Endodermal cell (in vitro differentiated cells): ENCODE measurements at regions not wholly inside any gene's neighbourhood (a gene's known extent, or its start where the extent isn't known, plus 50 kb on each side); places are given as distances from the start of the nearest gene placed in this dataset.
"Not testable (repeated sequence)": the region's sequence is repeated elsewhere in the genome, so short reads cannot be mapped to it uniquely, and the experiment has no call there.

Experiments used
- DNase-seq: peaks from one replicate; pipeline ENCODE4 v3.0.0-alpha.2; 2017
- H3K27ac ChIP-seq: 2 replicates; pipeline ENCODE4 v1.5.1; 2013; ENCODE audit warnings: mild to moderate bottlenecking, low read depth, low read length, moderate library complexity
- H3K27me3 ChIP-seq: 2 replicates; pipeline ENCODE4 v1.6.1; 2013; ENCODE audit warnings: mild to moderate bottlenecking, low read length, moderate library complexity; ENCODE audit not compliant: insufficient read depth, control insufficient read depth, poor library complexity, severe bottlenecking
- H3K36me3 ChIP-seq: 2 replicates; pipeline ENCODE4 v1.7.0; 2013; ENCODE audit warnings: mild to moderate bottlenecking, low read length, moderate library complexity; ENCODE audit not compliant: control insufficient read depth, insufficient read depth
- H3K4me1 ChIP-seq: one replicate; pipeline ENCODE4 v1.7.0; 2013; ENCODE audit warnings: low read length; ENCODE audit not compliant: control insufficient read depth, insufficient read depth
- H3K4me3 ChIP-seq: 2 replicates; pipeline ENCODE4 v1.5.1; 2013; ENCODE audit warnings: mild to moderate bottlenecking, low read length, moderate library complexity
- H3K9ac ChIP-seq: 2 replicates; pipeline ENCODE4 v1.6.1; 2013; ENCODE audit warnings: mild to moderate bottlenecking, low read length, moderate library complexity; ENCODE audit not compliant: poor library complexity, severe bottlenecking; ENCODE audit errors: extremely low read depth
- H3K9me3 ChIP-seq: 2 replicates; pipeline ENCODE4 v1.6.1; 2013; ENCODE audit warnings: mild to moderate bottlenecking, low read length, moderate library complexity; ENCODE audit not compliant: control insufficient read depth
- H3K27ac Mint-ChIP-seq: 2 replicates; pipeline ENCODE4 v1.8.0; 2020; ENCODE audit warnings: mixed read lengths
- H3K27me3 Mint-ChIP-seq: 2 replicates; pipeline ENCODE4 v1.8.0; 2021; ENCODE audit warnings: mild to moderate bottlenecking, mixed read lengths; ENCODE audit not compliant: insufficient read depth
- H3K36me3 Mint-ChIP-seq: 2 replicates; pipeline ENCODE4 v1.8.0; 2020; ENCODE audit warnings: low read depth, mixed read lengths
- H3K4me1 Mint-ChIP-seq: 2 replicates; pipeline ENCODE4 v1.8.0; 2020; ENCODE audit warnings: mixed read lengths
- H3K4me3 Mint-ChIP-seq: 2 replicates; pipeline ENCODE4 v1.8.0; 2020; ENCODE audit warnings: mild to moderate bottlenecking, moderate library complexity, mixed read lengths
- H3K9me3 Mint-ChIP-seq: 2 replicates; pipeline ENCODE4 v1.8.0; 2020; ENCODE audit warnings: mild to moderate bottlenecking, mixed read lengths
- WGBS, 2 experiments: methylation state at CpG; one replicate each; pipeline versions ENCODE4 v1.1.5 to v1.1.7; 2013; ENCODE audit warnings: missing lambda C conversion rate in 2 of 2, mixed read lengths in 1 of 2; ENCODE audit not compliant: insufficient coverage in 1 of 2, insufficient read length in 1 of 2; 5-methylcytosine and 5-hydroxymethylcytosine counted together
- TF ChIP-seq, protein P1 (sequence below): fragments of 200-600 bp; sonication (generic); conservative IDR thresholded peaks from 2 replicates; pipeline ENCODE4 v1.5.0; 2021; ENCODE audit warnings: antibody characterized with exemption, mild to moderate bottlenecking

GRCh38 chr18:79591032-79591308 lies 88.6 kb upstream of the CTDP1 start:
- no peak overlapping the region for H3K27ac Mint-ChIP-seq
- Histone ChIP-seq H3K9me3 (peaks cover 13% of the 10 kb centered on the region), H3K4me3 (no peak overlapping the region), H3K36me3 (no peaks in the 10 kb centered on the region), H3K9ac (no peak overlapping the region), H3K27me3 (no peaks in the 10 kb centered on the region), H3K27ac (no peak overlapping the region), H3K4me1 (no peaks in the 10 kb centered on the region)
- TF ChIP-seq, protein P1, sequence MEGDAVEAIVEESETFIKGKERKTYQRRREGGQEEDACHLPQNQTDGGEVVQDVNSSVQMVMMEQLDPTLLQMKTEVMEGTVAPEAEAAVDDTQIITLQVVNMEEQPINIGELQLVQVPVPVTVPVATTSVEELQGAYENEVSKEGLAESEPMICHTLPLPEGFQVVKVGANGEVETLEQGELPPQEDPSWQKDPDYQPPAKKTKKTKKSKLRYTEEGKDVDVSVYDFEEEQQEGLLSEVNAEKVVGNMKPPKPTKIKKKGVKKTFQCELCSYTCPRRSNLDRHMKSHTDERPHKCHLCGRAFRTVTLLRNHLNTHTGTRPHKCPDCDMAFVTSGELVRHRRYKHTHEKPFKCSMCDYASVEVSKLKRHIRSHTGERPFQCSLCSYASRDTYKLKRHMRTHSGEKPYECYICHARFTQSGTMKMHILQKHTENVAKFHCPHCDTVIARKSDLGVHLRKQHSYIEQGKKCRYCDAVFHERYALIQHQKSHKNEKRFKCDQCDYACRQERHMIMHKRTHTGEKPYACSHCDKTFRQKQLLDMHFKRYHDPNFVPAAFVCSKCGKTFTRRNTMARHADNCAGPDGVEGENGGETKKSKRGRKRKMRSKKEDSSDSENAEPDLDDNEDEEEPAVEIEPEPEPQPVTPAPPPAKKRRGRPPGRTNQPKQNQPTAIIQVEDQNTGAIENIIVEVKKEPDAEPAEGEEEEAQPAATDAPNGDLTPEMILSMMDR = no peak
- H3K36me3 Mint-ChIP-seq = peaks cover 3% of the 10 kb centered on the region
- 86 to 92% methylated on average over 1 to 4 of the region's 4 CpGs for WGBS, 2 experiments
- DNase-seq = no peak
- H3K4me1 Mint-ChIP-seq = peaks cover 17% of the 10 kb centered on the region
- H3K9me3 Mint-ChIP-seq = peaks cover 13% of the 10 kb centered on the region
- no peaks in the 10 kb centered on the region for H3K27me3 Mint-ChIP-seq
- H3K4me3 Mint-ChIP-seq = no peak overlapping the region

- H3K27me3 Mint-ChIP-seq, H3K4me3 Mint-ChIP-seq: not testable (repeated sequence)
These were observed 86.9 kb upstream of the CTDP1 start for GRCh38 chr18:79592684-79593083.

DNA sequence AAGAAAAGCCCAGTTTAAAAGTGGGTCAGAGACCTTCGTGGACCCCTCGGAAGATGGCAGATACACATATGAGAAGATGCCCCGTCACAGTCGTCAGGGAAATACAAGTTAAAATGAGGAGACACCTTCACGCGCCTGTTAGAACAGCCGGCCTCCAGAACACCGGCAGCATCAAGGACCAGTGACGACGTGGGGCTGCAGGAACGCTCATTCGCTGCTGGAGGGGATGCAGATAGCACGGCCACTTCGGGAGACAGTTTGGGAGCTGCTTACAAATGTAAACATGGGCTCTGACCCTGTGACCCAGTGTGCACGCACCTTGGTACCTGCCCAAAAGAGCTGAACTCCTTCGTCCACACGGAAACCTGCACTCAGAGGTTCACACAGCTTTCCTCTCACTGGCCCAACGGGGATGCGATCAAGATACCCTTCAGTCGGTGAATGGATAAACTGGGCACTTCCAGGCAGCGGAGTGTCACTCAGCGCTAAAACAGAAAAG lies 83.7 kb upstream of the CTDP1 start:
- Histone ChIP-seq H3K9ac (no peak overlapping the region), H3K9me3 (peaks cover 13% of the 10 kb centered on the region), H3K4me1 (peaks cover 6% of the 10 kb centered on the region), H3K4me3 (no peak overlapping the region), H3K27ac (no peak overlapping the region), H3K27me3 (no peaks in the 10 kb centered on the region), H3K36me3 (no peaks in the 10 kb centered on the region)
- Mint-ChIP-seq H3K4me1 (peaks cover 31% of the 10 kb centered on the region), H3K27me3 (peaks cover 1% of the 10 kb centered on the region), H3K36me3 (peaks cover 3% of the 10 kb centered on the region), H3K27ac (no peak overlapping the region), H3K9me3 (peaks cover 13% of the 10 kb centered on the region), H3K4me3 (no peak overlapping the region)
- no peak for DNase-seq
- 92 to 95% methylated on average over 21 to 22 of the region's 22 CpGs for WGBS, 2 experiments
- TF ChIP-seq, protein P1 = no peak

More at GRCh38 chr18:79592684-79593083, 86.9 kb upstream of the CTDP1 start:
- H3K9me3 ChIP-seq = peaks cover 13% of the 10 kb centered on the region
- not testable (repeated sequence) for H3K4me1 ChIP-seq, H3K36me3 ChIP-seq, H3K9ac ChIP-seq, DNase-seq, H3K36me3 Mint-ChIP-seq, H3K27me3 ChIP-seq, H3K27ac ChIP-seq, H3K27ac Mint-ChIP-seq
- 81% methylated on average over 2 of the region's 3 CpGs; no CpG with 5 or more reads in 1 of the 2 experiments for WGBS, 2 experiments
- H3K4me1 Mint-ChIP-seq = peaks cover 17% of the 10 kb centered on the region
- H3K9me3 Mint-ChIP-seq = peaks cover 13% of the 10 kb centered on the region
- H3K4me3 ChIP-seq = peak overlapping the region; percentile 35
